Activated CD4-positive, CD25-positive, alpha-beta regulatory T cell treated with anti-CD3 and anti-CD28 coated beads, Interleukin-2, amount 50 U/mL, for 24 hours (primary cell): ENCODE measurements at regions not wholly inside any gene's neighbourhood (a gene's known extent, or its start where the extent isn't known, plus 50 kb on each side); places are given as distances from the start of the nearest gene placed in this dataset.

ENCODE experiments used
- ATAC-seq, 2 donors: fragments of 150-1000 bp; cut with Tn5 transposase; one replicate each; pipeline ENCODE4 v1.10.0; 2021; ENCODE audit warnings: mild to moderate bottlenecking in 1 of 2, moderate library complexity in 1 of 2

DNA sequence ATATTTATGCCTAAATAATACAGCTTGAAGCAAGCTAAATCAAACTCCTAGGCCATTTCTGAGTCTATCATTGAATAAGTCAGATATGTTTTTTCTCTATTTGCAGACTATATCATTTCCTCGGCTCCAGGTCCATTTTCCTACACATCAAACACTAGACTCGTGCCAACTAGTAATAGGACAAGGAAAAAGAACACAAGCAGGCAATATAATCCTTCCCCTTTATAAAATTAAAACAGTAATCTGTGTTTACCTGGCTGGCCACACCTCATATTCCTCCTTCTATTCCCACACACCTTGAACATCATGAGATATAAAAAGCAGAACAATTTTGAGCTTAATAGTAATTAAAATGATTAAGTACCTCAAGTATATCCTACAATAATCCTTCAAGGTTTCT lies 325.7 kb downstream of the TFEC start:
- ATAC-seq = no peak

GRCh38 chr7:115701141-115701540 lies 329.4 kb downstream of the TFEC start:
- ATAC-seq = no peak

DNA sequence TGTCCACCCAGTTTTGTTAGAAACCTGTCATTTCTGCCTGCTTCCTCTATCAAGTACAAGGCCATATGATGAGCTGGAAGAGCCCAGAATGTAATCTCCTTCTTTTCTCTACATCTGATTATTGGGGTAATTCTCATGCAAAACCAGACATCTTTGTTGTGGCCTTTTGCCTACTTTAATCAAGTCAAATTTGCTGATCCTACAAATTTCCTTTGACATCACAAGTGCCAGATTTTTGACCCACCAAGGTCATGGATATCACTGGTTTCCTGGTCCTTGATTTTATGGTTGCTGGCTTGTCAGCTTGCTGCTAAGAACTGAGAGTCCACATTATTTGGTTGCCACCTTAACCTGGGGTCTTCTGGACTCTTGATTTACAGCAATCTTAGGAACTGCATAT lies 336.1 kb downstream of the TFEC start:
- no peak for ATAC-seq

DNA sequence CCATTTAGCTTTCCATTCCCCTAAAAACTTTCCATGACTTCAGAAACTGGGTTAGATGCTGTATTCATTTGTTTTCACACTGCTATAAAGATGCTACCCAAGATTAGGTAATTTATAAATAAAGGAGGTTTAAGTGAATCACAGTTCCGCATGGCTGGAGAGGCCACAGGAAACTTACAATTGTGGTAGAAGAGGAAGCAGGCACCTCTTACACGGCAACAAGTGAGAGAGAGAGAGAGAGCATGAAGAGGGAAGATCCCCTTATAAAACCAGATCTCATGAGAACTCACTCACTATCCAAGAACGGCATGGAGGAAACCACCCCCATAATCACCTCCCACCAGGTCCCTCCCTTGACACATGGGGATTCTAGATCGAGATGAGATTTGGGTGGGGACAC lies 336.8 kb downstream of the TFEC start:
- ATAC-seq = no peak

DNA sequence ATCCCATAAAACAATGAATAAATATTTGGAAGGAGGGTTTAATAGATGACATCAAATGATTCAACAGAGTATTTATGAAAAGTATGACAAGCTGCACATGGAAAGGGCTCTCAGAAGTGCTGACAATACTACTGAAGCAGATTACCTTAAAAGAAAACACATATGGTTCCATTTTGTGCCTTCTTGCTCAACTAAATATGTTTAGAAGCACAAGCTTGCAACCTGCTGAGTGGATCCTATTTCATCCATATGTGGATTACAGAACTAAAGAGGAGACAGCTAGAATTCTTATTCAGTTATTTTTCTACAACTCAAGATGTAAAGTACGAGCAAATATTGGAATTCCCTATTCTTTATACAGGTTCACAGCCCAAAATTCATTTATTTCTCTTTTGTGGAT lies 340.6 kb downstream of the TFEC start:
- no peak for ATAC-seq

GRCh38 chr7:115683093-115683492 lies 347.5 kb downstream of the TFEC start:
- no peak for ATAC-seq

GRCh38 chr7:115682507-115682906 lies 348.1 kb downstream of the TFEC start:
- ATAC-seq = no peak

- ATAC-seq = no peak
Measured at GRCh38 chr7:115680921-115681320, 349.6 kb downstream of the TFEC start.

DNA sequence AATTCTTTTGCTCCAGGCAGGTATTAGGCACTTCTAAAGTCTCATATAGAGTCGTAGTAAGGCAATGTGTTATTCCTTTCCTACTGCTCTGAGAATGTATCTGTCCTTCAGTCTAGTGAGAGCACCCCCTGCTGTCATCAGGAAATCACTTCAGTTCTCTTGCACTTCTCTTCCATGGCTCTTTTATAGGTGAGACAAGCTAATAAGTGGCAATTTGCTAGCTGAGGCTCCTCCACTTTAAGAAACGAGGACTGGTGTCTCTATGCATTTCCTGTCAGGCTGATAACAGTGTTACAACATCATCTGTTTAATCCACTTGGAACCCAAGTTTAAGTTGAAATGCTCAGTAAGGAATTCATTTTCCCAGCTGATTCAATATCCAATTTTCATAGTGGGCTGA lies 350.6 kb downstream of the TFEC start:
- no peak for ATAC-seq

GRCh38 chr7:115679423-115679822 lies 351.1 kb downstream of the TFEC start:
- no peak for ATAC-seq

DNA sequence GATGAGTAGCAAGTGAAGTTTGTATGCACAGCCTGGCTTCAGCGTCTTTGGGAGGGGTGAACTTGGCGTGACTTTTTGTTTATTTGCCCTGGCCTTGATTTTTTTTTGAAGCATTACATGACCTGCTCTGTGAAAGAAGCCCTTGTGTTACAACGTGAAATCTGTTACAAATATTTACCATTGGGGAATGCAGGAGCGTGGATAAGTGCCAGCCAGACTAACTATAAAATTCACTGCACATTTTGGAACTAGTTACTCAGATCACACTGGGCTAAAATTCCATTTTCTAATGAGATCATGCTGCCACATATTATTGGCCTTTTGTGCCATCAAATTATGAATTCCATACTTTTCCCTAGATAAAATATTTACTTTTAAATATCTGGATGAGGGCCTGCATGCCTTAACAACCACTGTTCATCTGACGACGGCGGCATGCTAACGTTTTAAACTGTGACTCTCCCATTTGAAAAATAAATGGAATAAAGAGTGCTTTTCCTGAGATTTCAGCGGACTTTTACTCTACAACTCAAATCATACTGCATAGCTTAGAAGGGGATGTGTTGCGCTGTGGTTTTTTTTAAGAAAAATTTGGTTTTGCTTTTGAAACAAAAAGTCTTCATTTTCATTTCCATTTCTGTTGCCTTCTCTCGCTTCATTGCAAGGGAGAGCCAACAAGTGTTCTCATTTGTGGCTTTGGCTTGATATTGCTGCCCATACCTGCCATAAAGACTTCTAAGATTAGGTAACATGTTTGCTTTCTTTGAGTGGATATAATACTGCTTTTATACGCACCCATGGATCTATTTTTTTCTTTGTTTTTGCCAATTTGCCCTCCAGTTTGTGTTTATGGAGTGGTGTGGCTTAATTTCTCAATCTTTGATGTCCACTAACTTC lies 352.2 kb downstream of the TFEC start:
- ATAC-seq = no peak

DNA sequence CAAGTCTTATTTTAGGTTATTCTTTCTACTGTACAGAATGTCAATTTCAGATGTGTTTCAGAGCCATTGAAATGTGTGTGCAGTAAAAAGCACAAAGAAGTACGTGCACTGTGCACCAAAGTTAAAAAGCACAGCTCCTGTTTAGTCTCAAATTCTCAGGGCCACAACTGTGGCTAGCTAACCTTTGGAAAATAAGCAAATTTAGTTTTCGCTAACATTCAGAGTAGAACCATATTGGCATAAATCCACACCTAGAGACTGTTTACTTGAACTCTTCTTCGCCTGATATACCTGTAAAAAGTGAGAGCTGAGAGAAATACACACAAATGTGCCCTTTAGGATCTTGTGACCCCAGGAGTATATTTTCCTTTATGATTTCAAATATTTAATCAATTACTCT lies 353.9 kb downstream of the TFEC start:
- ATAC-seq = no peak

- no peak for ATAC-seq
Measured at GRCh38 chr7:115676080-115676479, 354.5 kb downstream of the TFEC start.

GRCh38 chr7:115674467-115675024 lies 356.0 kb downstream of the TFEC start:
- no peak for ATAC-seq

DNA sequence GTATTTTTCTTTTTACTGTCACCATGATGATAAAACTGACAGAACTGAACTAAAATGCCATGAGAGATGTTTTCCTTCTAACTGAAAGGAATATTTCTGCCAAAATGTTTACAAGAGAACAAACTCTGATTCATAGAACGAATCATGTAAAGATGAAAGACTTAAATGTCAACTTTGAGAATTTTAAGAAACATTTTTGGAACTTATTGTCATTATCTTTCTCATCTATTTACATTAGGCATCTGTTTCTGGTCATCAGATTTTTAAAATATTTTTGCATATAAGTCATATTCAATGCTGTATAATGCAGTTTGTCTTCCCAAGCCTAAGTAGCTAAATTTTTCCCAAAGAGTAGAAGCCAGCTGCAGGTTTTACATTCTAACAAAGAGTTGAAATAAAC lies 358.5 kb downstream of the TFEC start:
- no peak for ATAC-seq

DNA sequence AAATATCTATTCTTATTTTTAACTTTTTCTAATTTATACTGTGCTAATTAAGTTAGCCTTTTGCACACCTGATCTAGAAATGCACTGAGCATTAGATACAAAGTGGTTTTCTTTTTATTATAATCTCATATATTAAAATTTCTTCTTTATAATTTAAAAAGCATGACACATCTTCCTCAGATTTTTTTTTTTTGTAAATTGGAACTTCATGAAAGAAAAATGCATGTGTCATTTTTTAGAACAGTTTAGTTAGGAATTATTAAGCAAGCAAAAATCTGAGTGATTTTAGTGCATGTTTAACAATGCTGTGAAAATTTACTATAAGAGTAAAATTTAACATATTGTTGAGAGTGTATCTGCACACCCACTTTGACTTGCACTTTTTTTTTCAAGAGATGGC lies 367.9 kb downstream of the TFEC start:
- ATAC-seq = no peak

- ATAC-seq = no peak
Measured at GRCh38 chr7:115662120-115662519, 368.4 kb downstream of the TFEC start.

GRCh38 chr7:115658223-115658622 lies 372.3 kb downstream of the TFEC start:
- no peak for ATAC-seq

- ATAC-seq = no peak
Measured at GRCh38 chr7:115654384-115655214, 376.0 kb downstream of the TFEC start.

GRCh38 chr7:115649429-115649828 lies 381.1 kb downstream of the TFEC start:
- ATAC-seq = no peak

DNA sequence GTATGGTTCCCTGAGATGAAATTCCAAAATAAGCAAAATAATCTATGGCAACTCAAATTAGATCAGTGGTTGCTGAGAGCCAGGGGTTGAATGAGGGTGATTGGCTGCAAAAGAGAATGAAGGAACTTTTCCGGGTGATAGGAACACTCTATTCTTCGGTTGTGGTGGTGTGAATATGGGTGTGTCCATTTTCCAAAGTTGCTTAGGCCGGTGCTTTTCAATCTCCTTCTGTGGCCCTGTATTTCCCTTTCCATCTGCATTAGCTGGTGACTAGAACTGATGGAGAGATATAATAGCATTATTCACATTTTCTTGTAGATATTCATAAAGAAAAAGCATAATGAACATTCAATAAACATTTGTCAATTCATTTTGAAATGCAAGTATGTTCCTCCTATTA lies 382.9 kb downstream of the TFEC start:
- ATAC-seq = no peak

- no peak for ATAC-seq
Measured at GRCh38 chr7:115642194-115642593, 388.4 kb downstream of the TFEC start.

- no peak for ATAC-seq
Measured at GRCh38 chr7:115638853-115639252, 391.7 kb downstream of the TFEC start.

DNA sequence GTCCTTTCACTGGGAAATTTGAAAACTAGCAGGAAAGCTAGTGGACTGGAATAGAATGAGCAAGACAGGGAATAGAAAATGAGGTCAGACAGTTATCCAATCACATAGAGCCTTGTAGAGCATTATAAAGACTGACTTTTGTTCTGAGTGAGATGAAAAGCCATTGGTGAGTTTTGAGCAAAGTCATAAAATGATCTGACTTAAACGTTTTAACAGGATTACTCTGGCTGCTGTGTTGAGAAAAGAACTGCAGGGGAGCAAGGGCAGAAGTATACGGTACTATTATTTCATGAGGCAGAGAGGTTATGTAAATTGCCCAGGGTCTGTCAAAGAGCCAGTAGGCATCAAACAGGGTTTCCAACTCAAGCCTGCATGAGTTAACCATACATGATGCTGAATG lies 393.4 kb downstream of the TFEC start:
- no peak for ATAC-seq
